Mucosa of descending colon (tissue), 3 donors: ENCODE measurements at regions not wholly inside any gene's neighbourhood (a gene's known extent, or its start where the extent isn't known, plus 50 kb on each side); places are given as distances from the start of the nearest gene placed in this dataset.

ENCODE experiments used
- ATAC-seq: fragments of 200-7000 bp; cut with Tn5 transposase; one replicate; pipeline ENCODE4 v1.9.1; 2020; ENCODE audit warnings: mild to moderate bottlenecking, moderate library complexity
- DNase-seq, 3 donors: peaks; one replicate each; pipeline ENCODE4 v3.0.0-alpha.2; 2020
- H3K36me3 ChIP-seq: fragments of 200-600 bp; one replicate; pipeline ENCODE4 v1.8.0; 2021; ENCODE audit warnings: low read depth, mild to moderate bottlenecking
- H3K4me1 ChIP-seq: fragments of 200-600 bp; one replicate; pipeline ENCODE4 v1.8.0; 2021; ENCODE audit warnings: low read depth, mild to moderate bottlenecking
- H3K4me3 ChIP-seq: fragments of 200-600 bp; one replicate; pipeline ENCODE4 v1.8.0; 2021; ENCODE audit warnings: mild to moderate bottlenecking
- H3K9me3 ChIP-seq: fragments of 200-600 bp; one replicate; pipeline ENCODE4 v1.8.0; 2021; ENCODE audit warnings: mild to moderate bottlenecking
- intact Hi-C, 2 donors: fragments of 100-400 bp; cut with DNase I in 1 of 2; cut with micrococcal nuclease in 1 of 2; formaldehyde crosslinking; loops; one replicate each; pipeline versions ENCODE4 v1.11.0 to v1.11.1; 2022; cut with DNase I, micrococcal nuclease
- TF ChIP-seq, protein P1 (sequence below): fragments of 200-600 bp; IDR thresholded peaks from one replicate; pipeline ENCODE4 v1.8.0; 2022; ENCODE audit warnings: antibody characterized with exemption, mild to moderate bottlenecking
- donor health status: DM: no; HTN: no; CAD: no; lungs with moderate emphysema.
- donor health status: DM: no; HTN: no; CAD: no.
- donor health status: DM: no; HTN: yes; CAD: no.

DNA sequence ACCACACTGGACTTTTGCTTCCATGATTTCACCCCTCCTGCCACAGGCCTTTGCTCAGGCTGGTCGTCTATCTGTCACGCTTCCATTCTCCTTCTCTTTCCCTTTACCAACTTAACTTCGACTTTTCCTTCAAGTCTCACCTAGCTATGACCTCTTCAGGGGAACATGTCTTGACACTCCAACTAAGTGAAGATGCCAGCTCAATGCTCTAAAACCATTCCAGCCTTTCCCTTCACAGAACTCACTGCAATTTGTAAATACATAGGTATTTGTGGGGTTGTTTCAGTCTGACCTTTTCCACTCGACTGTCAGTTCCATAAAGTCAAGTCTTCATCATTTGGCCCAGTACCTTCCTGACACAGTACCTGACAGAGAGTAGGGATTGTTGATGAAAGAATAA is 358.6 kb upstream of the CAMK1G start:
- DNase-seq: no peak
- no peaks in the 10 kb centered on the region for H3K4me1 ChIP-seq
- no peak for ATAC-seq
- no peak overlapping the region for H3K4me3 ChIP-seq
- no peaks in the 10 kb centered on the region for H3K9me3 ChIP-seq
- intact Hi-C loops: no loop called here
- H3K36me3 ChIP-seq: no peaks in the 10 kb centered on the region
- TF ChIP-seq, protein P1, sequence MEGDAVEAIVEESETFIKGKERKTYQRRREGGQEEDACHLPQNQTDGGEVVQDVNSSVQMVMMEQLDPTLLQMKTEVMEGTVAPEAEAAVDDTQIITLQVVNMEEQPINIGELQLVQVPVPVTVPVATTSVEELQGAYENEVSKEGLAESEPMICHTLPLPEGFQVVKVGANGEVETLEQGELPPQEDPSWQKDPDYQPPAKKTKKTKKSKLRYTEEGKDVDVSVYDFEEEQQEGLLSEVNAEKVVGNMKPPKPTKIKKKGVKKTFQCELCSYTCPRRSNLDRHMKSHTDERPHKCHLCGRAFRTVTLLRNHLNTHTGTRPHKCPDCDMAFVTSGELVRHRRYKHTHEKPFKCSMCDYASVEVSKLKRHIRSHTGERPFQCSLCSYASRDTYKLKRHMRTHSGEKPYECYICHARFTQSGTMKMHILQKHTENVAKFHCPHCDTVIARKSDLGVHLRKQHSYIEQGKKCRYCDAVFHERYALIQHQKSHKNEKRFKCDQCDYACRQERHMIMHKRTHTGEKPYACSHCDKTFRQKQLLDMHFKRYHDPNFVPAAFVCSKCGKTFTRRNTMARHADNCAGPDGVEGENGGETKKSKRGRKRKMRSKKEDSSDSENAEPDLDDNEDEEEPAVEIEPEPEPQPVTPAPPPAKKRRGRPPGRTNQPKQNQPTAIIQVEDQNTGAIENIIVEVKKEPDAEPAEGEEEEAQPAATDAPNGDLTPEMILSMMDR: no peak

DNA sequence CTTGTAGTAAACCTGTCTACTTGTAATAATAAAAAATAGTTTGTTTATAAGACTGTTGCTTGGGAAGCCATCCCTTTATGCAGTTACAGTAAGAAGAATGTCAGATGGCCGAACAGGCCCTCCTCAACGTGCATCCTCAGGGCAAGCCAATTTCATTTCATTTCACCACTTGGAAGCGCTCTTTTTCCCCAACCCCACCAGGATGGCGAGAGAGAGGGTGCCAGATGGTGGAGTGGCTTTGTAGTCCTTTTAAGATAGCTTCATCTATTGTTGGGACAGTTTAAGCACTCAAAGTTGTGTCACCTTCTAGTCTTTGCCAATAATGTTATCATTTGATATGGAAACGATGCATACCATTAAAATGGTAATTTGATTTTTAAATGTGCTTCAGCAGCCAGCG is 356.3 kb upstream of the CAMK1G start:
- no peak for DNase-seq
- no peaks in the 10 kb centered on the region for H3K36me3 ChIP-seq
- no peak for ATAC-seq
- no peaks in the 10 kb centered on the region for H3K9me3 ChIP-seq
- H3K4me3 ChIP-seq: no peak overlapping the region
- H3K4me1 ChIP-seq: no peaks in the 10 kb centered on the region
- intact Hi-C loops: no loop called here
- TF ChIP-seq, protein P1: no peak

DNA sequence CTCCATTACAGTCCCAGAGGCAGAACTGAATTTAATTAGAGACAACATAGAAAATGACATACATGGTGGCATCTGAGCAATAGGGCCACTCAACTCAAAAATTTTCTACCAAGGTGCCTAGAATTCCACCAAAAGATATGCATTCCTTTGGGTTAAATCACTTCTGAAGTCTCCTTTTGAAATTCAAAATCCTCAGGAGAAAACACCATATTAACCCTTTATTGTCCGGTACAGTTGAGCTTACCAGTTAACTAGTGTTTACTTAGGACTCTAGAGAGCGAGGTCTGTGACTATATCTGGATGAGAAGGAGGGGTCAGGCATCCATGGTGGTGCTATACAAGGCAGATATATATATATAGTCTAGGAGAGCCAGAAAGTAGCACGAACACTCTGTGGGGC is 355.6 kb upstream of the CAMK1G start:
- intact Hi-C loops: no loop called here
- H3K36me3 ChIP-seq: no peaks in the 10 kb centered on the region
- no peaks in the 10 kb centered on the region for H3K4me1 ChIP-seq
- H3K9me3 ChIP-seq: no peaks in the 10 kb centered on the region
- ATAC-seq (no peak), DNase-seq (no peak)
- TF ChIP-seq, protein P1: no peak
- H3K4me3 ChIP-seq: no peak overlapping the region

DNA sequence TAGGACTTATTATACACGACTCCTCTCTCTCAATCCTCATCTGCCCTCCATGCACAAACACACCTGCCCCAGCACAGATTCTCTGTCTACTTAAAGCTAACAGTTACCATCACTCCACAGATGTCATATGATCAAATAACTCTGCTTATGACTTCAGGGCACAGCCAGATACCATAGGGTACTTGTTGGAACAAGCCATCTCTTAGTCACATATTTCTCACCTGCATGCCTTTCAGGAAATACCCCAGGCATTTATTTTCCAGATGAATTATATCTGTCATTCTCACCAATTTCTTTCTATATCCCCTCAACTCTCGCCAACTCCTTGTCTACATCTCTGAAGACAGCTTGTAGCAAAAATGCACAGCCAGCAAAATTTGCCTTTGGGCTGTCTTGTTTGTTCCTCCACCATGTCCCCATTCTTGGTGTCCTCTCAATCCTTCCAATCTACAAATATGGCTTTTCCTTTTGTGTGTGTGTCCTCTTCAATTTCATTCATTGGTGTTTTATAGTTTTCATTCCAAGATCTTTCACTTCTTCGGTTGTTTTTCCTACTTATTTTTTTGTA is 353.9 kb upstream of the CAMK1G start:
- H3K36me3 ChIP-seq: no peaks in the 10 kb centered on the region
- no peaks in the 10 kb centered on the region for H3K4me1 ChIP-seq
- TF ChIP-seq, protein P1: no peak
- H3K9me3 ChIP-seq: no peaks in the 10 kb centered on the region
- H3K4me3 ChIP-seq: no peak overlapping the region
- ATAC-seq (no peak), DNase-seq (no peak)
- intact Hi-C loops: no loop called here

DNA sequence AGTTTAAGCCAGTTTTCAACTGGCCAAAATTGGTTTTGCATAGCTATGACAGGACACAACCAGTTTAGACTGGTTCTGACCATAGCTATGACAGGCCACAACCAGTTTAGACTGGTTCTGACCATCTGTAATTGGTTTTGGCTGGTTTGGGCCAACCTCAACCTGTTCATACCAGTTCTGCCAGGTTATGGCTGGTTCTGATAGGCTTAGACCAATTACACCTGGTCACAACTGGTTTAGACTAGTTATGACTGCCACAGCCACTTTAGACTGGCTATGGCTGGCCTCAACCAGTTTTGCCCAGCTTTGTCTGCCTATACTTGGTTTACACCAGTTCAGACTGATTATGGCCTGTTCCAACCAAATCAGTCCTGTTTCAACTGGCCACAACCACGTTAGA is 353.2 kb upstream of the CAMK1G start:
- ATAC-seq (no peak), DNase-seq (no peak)
- intact Hi-C loops: no loop called here
- Histone ChIP-seq H3K9me3 (no peaks in the 10 kb centered on the region), H3K4me1 (no peaks in the 10 kb centered on the region), H3K36me3 (no peaks in the 10 kb centered on the region), H3K4me3 (no peak overlapping the region)
- TF ChIP-seq, protein P1: no peak
